H1 (cell line): ENCODE measurements at regions not wholly inside any gene's neighbourhood (a gene's known extent, or its start where the extent isn't known, plus 50 kb on each side); places are given as distances from the start of the nearest gene placed in this dataset.

Experiments
- BCL11A ChIP-seq, 2 experiments: IDR thresholded peaks; one replicate each; pipeline ENCODE4 v1.6.1; 2011; ENCODE audit warnings: low read depth in 2 of 2, low read length in 2 of 2, mild to moderate bottlenecking in 2 of 2
- EZH2 ChIP-seq: fragments of 200-600 bp; sonication (generic); IDR thresholded peaks from 2 replicates; pipeline ENCODE4 v1.7.1; 2012; ENCODE audit warnings: low read depth, mild to moderate bottlenecking, moderate library complexity, low read length, inconsistent platforms; ENCODE audit not compliant: severe bottlenecking
- HDAC6 ChIP-seq: IDR thresholded peaks from one replicate; pipeline ENCODE4 v1.7.1; 2012; ENCODE audit warnings: low read depth, mild to moderate bottlenecking, inconsistent platforms, low read length, moderate library complexity
- TAF1 ChIP-seq: IDR thresholded peaks from 2 replicates; pipeline ENCODE4 v1.6.1; 2011; ENCODE audit warnings: mild to moderate bottlenecking, low read depth, low read length

- no peak for TF ChIP-seq HDAC6
- TF ChIP-seq BCL11A (IDR thresholded peaks at IDR 0.05; ENCODE audit: low read depth in 2 of 2, low read length in 2 of 2), result no peak
- TF ChIP-seq TAF1, result no peak
- no peak for TF ChIP-seq EZH2
Measured at GRCh38 chr6:11309947-11310665, 77.6 kb upstream of the NEDD9 start.
